ENCODE measurements at regions not wholly inside any gene's neighbourhood (a gene's known extent, or its start where the extent isn't known, plus 50 kb on each side); places are given as distances from the start of the nearest gene placed in this dataset.

DNA sequence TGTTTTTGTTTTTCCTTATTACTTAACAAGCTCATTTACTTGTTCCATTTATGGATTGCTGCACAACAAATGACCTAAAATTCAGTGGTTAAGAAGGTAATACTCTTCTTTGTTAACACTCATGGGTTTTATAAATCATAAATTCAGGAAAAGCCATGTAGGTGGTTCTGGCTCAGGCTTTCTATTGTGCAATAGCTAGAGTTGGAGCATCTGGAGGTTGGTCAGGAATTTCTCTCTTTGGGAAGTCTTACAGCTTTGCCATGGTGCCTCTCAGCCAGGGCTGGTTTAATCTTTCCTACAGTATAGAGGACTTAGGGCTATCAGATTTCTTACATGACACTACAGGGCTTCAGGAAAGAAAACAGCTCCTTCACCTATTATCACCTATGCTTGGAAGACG is 1677.1 kb downstream of the KCNT2 start:
- TF ChIP-seq, protein P1, sequence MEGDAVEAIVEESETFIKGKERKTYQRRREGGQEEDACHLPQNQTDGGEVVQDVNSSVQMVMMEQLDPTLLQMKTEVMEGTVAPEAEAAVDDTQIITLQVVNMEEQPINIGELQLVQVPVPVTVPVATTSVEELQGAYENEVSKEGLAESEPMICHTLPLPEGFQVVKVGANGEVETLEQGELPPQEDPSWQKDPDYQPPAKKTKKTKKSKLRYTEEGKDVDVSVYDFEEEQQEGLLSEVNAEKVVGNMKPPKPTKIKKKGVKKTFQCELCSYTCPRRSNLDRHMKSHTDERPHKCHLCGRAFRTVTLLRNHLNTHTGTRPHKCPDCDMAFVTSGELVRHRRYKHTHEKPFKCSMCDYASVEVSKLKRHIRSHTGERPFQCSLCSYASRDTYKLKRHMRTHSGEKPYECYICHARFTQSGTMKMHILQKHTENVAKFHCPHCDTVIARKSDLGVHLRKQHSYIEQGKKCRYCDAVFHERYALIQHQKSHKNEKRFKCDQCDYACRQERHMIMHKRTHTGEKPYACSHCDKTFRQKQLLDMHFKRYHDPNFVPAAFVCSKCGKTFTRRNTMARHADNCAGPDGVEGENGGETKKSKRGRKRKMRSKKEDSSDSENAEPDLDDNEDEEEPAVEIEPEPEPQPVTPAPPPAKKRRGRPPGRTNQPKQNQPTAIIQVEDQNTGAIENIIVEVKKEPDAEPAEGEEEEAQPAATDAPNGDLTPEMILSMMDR (conservative IDR thresholded peaks at IDR 0.05; ENCODE audit: low read length) = no peak
- TF ChIP-seq EZH2phosphoT487 (IDR thresholded peaks at IDR 0.05; ENCODE audit: borderline replicate concordance, low read depth, low read length) = no peak
